Lower leg skin (tissue), 3 donors: ENCODE measurements at regions not wholly inside any gene's neighbourhood (a gene's known extent, or its start where the extent isn't known, plus 50 kb on each side); places are given as distances from the start of the nearest gene placed in this dataset.

Source experiments
- CTCF ChIP-seq, 3 donors: fragments of 450-650 bp; IDR thresholded peaks; one replicate each; pipeline ENCODE4 v1.5.1; 2016; ENCODE audit warnings: antibody characterized with exemption in 3 of 3, mild to moderate bottlenecking in 3 of 3, moderate library complexity in 2 of 3
- POLR2A ChIP-seq, 2 donors: fragments of 450-650 bp; IDR thresholded peaks; one replicate each; pipeline ENCODE4 v1.6.1; 2016 to 2017; ENCODE audit warnings: antibody characterized with exemption in 2 of 2, mild to moderate bottlenecking in 1 of 2, moderate library complexity in 1 of 2

GRCh38 chr9:115551396-115551795, 433.4 kb upstream of the TNC start:
- TF ChIP-seq CTCF (IDR thresholded peaks at IDR 0.05): no peak
- TF ChIP-seq POLR2A (IDR thresholded peaks at IDR 0.05): no peak
